Caco-2 (cell line): ENCODE measurements at regions not wholly inside any gene's neighbourhood (a gene's known extent, or its start where the extent isn't known, plus 50 kb on each side); places are given as distances from the start of the nearest gene placed in this dataset.

ENCODE experiments used
- BruUV-seq: library from RNA; stranded (reverse); fragments of 400-500 nt; replicated peaks from 2 replicates; lab custom pipeline; 2021; lab: Mats Ljungman, UMichigan
- CTCF ChIA-PET: fragments of 300-600 bp; sonication (Branson Sonifier 250); formaldehyde crosslinking; loops from one replicate; lab custom pipeline; 2022; ENCODE audit warnings: antibody characterized with exemption; lab: Charles Lee
- POLR2A ChIA-PET: fragments of 300-600 bp; sonication (Branson Sonifier 250); formaldehyde crosslinking; loops from one replicate; lab custom pipeline; 2022; ENCODE audit warnings: antibody characterized with exemption; lab: Charles Lee
- DNase-seq, 2 experiments: peaks; one replicate each; pipeline versions ENCODE4 v3.0.0 to v3.0.0-alpha.2; 2020 to 2022
- H3K27me3 ChIP-seq: replicated peaks from 2 replicates; pipeline ENCODE4 v1.6.0; 2011; ENCODE audit warnings: low read length; ENCODE audit not compliant: control insufficient read depth, insufficient read depth
- H3K36me3 ChIP-seq: 2 replicates; pipeline ENCODE4 v1.5.1; 2011; ENCODE audit warnings: low read length; ENCODE audit not compliant: control insufficient read depth, insufficient read depth
- H3K4me1 ChIP-seq: fragments of 250-450 bp; sonication (Bioruptor Pico); 2 replicates; pipeline ENCODE4 v1.5.1; 2020; ENCODE audit warnings: mild to moderate bottlenecking
- H3K4me3 ChIP-seq: 2 replicates; pipeline ENCODE4 v1.5.1; 2011; ENCODE audit warnings: low read depth, mild to moderate bottlenecking, control low read depth, low read length
- H3K9me3 ChIP-seq: fragments of 250-450 bp; sonication (Bioruptor Pico); 2 replicates; pipeline ENCODE4 v1.5.1; 2020; ENCODE audit warnings: mild to moderate bottlenecking, moderate library complexity
- H3K27ac Mint-ChIP-seq: one replicate; pipeline ENCODE4 v1.8.0; 2022; ENCODE audit warnings: mixed read lengths; ENCODE audit not compliant: unreplicated experiment
- H3K27me3 Mint-ChIP-seq: one replicate; pipeline ENCODE4 v1.8.0; 2022; ENCODE audit warnings: mixed read lengths; ENCODE audit not compliant: insufficient read depth, unreplicated experiment
- H3K36me3 Mint-ChIP-seq: one replicate; pipeline ENCODE4 v1.8.0; 2022; ENCODE audit warnings: mild to moderate bottlenecking, mixed read lengths; ENCODE audit not compliant: insufficient read depth, unreplicated experiment
- H3K4me1 Mint-ChIP-seq: one replicate; pipeline ENCODE4 v1.8.0; 2022; ENCODE audit warnings: low read depth, mixed read lengths; ENCODE audit not compliant: unreplicated experiment
- H3K4me3 Mint-ChIP-seq: one replicate; pipeline ENCODE4 v1.8.0; 2022; ENCODE audit warnings: mild to moderate bottlenecking, moderate library complexity, mixed read lengths; ENCODE audit not compliant: unreplicated experiment
- H3K9me3 Mint-ChIP-seq: one replicate; pipeline ENCODE4 v1.8.0; 2022; ENCODE audit warnings: mixed read lengths; ENCODE audit not compliant: unreplicated experiment
- CTCF ChIP-seq, 2 experiments: fragments of 200-600 bp in 1 of 2; IDR thresholded peaks; 1 replicate in 1 of 2; 2 replicates in 1 of 2; pipeline versions ENCODE4 v1.5.1 to v1.8.0; 2011 to 2022; ENCODE audit warnings: antibody characterized with exemption in 1 of 2, control low read depth in 1 of 2, inconsistent platforms in 1 of 2, low read depth in 1 of 2, low read length in 1 of 2, mild to moderate bottlenecking in 1 of 2, moderate library complexity in 1 of 2; ENCODE audit not compliant: insufficient read depth in 1 of 2, severe bottlenecking in 1 of 2, unreplicated experiment in 1 of 2
- intact Hi-C: fragments of 100-400 bp; cut with micrococcal nuclease; formaldehyde crosslinking; loops from one replicate; pipeline ENCODE4 v1.10.0; 2022; ENCODE audit not compliant: unreplicated experiment

DNA sequence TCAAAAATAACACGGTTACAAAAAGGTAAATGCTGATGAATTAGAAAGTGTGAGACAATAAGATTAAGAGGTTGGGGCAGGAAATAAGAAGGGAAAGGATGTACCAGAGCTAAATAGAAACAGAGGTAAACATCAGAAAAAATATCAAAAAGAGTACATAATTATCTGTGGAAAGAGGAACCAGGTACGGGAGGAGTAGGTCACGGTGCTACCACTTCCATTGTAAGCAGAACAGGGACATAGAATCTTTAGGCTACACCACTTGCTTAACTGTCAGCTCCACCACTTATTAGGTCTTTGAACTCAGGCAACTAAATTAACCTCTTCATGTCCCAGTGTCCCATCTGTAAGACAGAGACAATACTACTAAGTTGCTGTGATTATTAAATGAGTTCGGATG, 350.3 kb downstream of the LRATD1 start:
- no peaks in the 10 kb centered on the region for H3K9me3 ChIP-seq
- Mint-ChIP-seq H3K27me3 (peaks cover 29% of the 10 kb centered on the region), H3K4me1 (no peaks in the 10 kb centered on the region), H3K27ac (no peak overlapping the region), H3K4me3 (no peak overlapping the region), H3K9me3 (no peaks in the 10 kb centered on the region), H3K36me3 (no peaks in the 10 kb centered on the region)
- BruUV-seq: no TSS peak
- no peak overlapping the region for H3K4me3 ChIP-seq
- H3K27me3 ChIP-seq: no peaks in the 10 kb centered on the region
- DNase-seq: no peak
- no peaks in the 10 kb centered on the region for H3K4me1 ChIP-seq
- H3K36me3 ChIP-seq: no peaks in the 10 kb centered on the region
- CTCF ChIA-PET: no interaction called here
- no peak for TF ChIP-seq CTCF (IDR thresholded peaks at IDR 0.05; ENCODE audit: insufficient read depth in 1 of 2, low read depth in 1 of 2, low read length in 1 of 2, severe bottlenecking in 1 of 2, unreplicated experiment in 1 of 2)
- POLR2A ChIA-PET: no interaction called here
- intact Hi-C loops: no loop called here

DNA sequence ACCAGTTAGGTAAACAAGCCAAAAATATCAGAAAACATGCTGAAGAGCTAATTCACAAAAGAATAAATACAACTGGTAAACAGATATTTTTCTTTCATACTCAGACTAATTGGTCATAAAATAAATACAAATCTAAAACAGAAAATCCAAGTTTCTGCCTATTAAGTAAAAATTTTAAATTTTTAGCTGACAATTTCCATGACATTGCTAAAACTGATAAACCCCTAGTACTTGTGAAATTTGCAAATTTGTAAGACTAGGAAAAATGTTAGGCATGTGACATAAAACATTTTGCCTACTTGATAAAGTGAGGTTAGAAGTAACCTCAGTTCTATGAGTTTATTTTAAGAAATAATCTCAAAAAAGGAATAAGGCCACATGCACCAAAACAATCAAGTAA, 356.1 kb downstream of the LRATD1 start:
- ChIA-PET CTCF (no interaction called here), POLR2A (no interaction called here)
- TF ChIP-seq CTCF (IDR thresholded peaks at IDR 0.05; ENCODE audit: insufficient read depth in 1 of 2, low read depth in 1 of 2, low read length in 1 of 2, severe bottlenecking in 1 of 2, unreplicated experiment in 1 of 2): no peak

DNA sequence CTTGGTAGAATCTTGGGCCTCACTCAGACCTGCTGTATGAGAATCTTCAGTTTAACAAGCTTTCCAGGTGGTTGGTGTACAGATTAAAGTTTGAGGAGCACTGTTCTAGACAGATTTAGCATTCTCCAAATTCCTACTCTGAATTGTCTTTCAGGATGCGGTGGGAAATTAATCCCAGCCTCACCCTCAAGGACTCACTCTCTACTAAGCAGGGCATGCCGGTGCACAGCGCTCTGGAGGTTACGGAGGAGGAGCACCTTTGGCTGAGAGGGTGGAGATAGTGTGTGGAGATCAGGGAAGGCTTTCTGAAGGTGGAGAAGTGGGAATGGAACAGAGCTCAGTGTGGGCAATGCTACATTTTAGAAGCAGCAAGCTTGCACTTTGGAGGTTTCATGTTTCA, 359.2 kb downstream of the LRATD1 start:
- ChIA-PET CTCF (no interaction called here), POLR2A (no interaction called here)
- intact Hi-C loops: no loop called here

More for the DNA sequence above, 356.1 kb downstream of the LRATD1 start:
- H3K36me3 Mint-ChIP-seq: no peaks in the 10 kb centered on the region
- H3K9me3 Mint-ChIP-seq: no peaks in the 10 kb centered on the region
- BruUV-seq: no TSS peak
- H3K9me3 ChIP-seq: no peaks in the 10 kb centered on the region
- no peaks in the 10 kb centered on the region for H3K4me1 ChIP-seq
- H3K4me3 ChIP-seq: no peak overlapping the region
- no peaks in the 10 kb centered on the region for H3K4me1 Mint-ChIP-seq
- H3K27me3 ChIP-seq: no peaks in the 10 kb centered on the region; the same call in 1 of the 2 replicates
- no peak for DNase-seq
- H3K4me3 Mint-ChIP-seq: no peak overlapping the region
- intact Hi-C loops: no loop called here
- H3K27ac Mint-ChIP-seq: no peak overlapping the region
- no peaks in the 10 kb centered on the region for H3K36me3 ChIP-seq
- peaks cover 13% of the 10 kb centered on the region for H3K27me3 Mint-ChIP-seq

More for the DNA sequence above, 359.2 kb downstream of the LRATD1 start:
- no peak for DNase-seq
- no peak for TF ChIP-seq CTCF (IDR thresholded peaks at IDR 0.05; ENCODE audit: insufficient read depth in 1 of 2, low read depth in 1 of 2, low read length in 1 of 2, severe bottlenecking in 1 of 2, unreplicated experiment in 1 of 2)
- Histone ChIP-seq H3K4me3 (no peak overlapping the region), H3K4me1 (no peaks in the 10 kb centered on the region), H3K27me3 (no peaks in the 10 kb centered on the region; the same call in 1 of the 2 replicates), H3K36me3 (no peaks in the 10 kb centered on the region), H3K9me3 (no peaks in the 10 kb centered on the region)
- H3K4me3 Mint-ChIP-seq: no peak overlapping the region
- no TSS peak for BruUV-seq
- no peak overlapping the region for H3K27ac Mint-ChIP-seq
- no peaks in the 10 kb centered on the region for H3K9me3 Mint-ChIP-seq
- peaks cover 11% of the 10 kb centered on the region for H3K27me3 Mint-ChIP-seq
- no peaks in the 10 kb centered on the region for H3K4me1 Mint-ChIP-seq
- H3K36me3 Mint-ChIP-seq: no peaks in the 10 kb centered on the region
